Medulla oblongata (tissue), 1 donor: ENCODE measurements at regions not wholly inside any gene's neighbourhood (a gene's known extent, or its start where the extent isn't known, plus 50 kb on each side); places are given as distances from the start of the nearest gene placed in this dataset.
"Not testable (repeated sequence)": the region's sequence is repeated elsewhere in the genome, so short reads cannot be mapped to it uniquely, and the experiment has no call there.

ENCODE experiments used
- DNase-seq: peaks from one replicate; pipeline ENCODE4 v3.0.0-alpha.2; 2015; ENCODE audit errors: extremely low spot score

DNA sequence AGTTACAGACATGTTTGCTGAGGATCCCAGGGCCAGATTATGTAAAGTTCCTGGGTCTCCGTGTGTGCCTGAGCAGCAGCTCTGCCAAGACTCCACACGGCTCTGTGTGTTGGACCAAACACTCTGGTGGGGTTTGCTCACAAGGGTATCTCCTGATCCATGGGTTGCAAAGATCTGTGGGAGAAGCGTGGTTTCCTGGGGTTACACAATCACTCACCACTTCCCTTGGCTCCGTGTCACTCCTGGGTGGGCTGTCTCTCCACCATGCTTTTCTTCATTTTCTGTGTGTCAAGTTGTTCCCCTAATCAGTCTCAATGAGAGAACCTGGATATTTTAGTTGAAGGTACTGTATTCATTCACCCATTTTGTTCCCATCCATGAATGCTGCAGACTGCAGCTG, 1088.8 kb downstream of the FSCB start:
- no peak for DNase-seq

DNA sequence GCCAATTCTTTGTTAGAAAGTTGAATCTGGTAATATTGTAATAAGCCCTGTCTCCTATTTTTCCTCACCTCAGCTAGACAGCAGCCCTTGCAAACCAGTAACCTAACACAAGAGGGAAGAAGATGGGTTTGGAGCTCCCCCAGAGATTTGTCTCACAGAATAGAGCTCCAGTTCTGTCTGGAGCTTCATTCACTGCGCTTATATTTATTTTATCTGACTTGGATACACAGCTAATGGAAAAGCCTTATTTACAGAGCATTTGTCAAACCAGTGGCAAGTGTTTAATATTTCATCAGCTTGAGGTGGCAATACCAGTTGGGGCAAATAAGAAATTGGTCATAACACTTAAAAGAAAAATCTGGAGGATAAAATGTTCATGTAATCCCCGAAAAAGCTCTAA, 1094.0 kb downstream of the FSCB start:
- DNase-seq = no peak

DNA sequence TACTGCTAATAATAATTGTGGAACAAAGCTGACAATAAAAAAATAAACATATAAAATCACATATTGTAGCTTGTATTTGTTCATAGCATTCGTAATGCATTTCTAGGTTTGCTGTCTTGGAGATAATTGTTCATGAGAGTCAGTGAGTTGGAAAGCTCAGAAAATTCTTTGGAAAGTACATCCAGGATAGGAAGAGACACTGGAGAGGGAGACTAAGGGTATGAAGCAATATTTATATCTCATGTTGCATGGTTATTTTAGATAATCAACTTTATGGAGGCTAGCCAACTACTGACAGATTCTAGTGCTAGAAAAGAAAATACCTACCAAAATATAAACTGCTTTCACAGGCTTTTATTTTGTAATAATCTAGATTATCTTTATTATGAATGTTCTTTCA, 1095.2 kb downstream of the FSCB start:
- DNase-seq = no peak

DNA sequence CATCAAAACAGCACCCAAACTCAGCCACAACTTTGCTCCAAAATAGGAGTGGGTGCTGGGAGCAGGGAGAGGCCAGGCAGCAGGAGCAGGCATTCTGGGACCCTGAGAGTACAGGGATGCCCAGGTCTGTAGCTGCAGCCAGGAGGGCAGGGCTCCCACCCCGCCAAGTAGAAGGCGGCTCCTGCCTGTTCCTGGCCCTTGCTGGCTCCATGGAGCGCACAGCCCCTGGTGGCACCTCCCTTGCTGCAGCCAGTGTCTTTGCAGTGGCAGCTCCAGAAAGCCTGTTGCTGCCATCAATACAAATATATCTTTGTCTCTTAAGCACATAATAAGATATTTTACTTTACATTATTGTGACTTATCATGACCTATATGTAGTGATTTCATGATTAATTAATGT, 1096.5 kb downstream of the FSCB start:
- DNase-seq = no peak

DNA sequence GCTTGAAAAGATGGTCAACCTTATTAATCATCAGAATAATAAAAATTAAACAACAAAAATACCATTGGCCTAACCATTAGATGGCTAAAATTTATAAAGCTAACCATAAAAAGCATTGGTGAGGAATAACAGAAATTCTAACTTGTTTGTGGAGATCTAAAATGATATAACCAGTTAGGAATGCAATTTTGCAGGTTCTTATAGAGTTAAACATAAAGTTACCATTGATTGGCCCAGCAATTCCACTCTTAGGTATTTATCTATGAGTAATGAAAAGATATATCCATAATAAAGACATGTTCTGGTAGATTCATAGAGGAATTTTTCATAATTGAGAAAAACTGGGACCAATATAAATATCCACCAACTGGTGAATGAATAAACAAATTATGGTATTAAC, 1098.6 kb downstream of the FSCB start:
- no peak for DNase-seq

GRCh38 chr14:43407706-43408105, 1099.4 kb downstream of the FSCB start:
- no peak for DNase-seq

DNA sequence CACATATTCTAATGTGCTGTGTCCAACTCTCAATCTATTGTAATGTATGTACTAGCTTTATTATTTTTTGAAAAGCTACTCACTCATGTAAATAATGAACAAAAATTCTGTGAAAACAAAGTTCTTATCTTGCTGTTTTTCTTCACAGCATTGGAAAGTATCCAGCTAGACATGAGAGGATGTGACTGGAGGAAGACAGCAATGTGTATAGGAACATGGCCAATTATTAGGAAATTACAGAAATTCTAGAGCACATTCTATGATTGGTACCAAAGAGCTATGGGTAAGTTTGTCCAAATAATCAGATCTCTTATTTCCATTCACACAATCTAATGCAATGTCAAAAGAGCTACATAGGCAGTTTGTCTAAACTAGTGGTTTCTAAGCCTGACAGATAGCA, 1100.2 kb downstream of the FSCB start:
- no peak for DNase-seq

DNA sequence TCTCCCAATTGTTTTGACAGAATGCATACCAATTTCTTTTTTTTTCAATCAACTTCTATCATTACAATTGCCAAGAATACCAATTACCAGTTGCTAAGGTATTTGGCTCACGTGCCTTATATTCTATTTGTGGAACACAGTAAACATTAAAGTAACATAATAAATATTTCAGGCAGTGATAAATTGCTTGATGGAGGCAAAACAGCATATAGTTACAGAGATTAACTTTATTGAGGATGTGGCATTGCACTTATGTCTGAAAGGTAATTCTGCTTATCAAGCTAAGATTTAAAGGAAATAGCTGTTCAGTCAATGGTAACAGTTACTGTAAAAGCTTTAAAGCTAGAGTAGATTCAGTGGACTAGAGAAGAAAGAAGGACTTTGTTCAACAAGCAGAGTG, 1107.8 kb downstream of the FSCB start:
- no peak for DNase-seq

GRCh38 chr14:43370565-43370896, 1136.6 kb downstream of the FSCB start:
- not testable (repeated sequence) for DNase-seq

DNA sequence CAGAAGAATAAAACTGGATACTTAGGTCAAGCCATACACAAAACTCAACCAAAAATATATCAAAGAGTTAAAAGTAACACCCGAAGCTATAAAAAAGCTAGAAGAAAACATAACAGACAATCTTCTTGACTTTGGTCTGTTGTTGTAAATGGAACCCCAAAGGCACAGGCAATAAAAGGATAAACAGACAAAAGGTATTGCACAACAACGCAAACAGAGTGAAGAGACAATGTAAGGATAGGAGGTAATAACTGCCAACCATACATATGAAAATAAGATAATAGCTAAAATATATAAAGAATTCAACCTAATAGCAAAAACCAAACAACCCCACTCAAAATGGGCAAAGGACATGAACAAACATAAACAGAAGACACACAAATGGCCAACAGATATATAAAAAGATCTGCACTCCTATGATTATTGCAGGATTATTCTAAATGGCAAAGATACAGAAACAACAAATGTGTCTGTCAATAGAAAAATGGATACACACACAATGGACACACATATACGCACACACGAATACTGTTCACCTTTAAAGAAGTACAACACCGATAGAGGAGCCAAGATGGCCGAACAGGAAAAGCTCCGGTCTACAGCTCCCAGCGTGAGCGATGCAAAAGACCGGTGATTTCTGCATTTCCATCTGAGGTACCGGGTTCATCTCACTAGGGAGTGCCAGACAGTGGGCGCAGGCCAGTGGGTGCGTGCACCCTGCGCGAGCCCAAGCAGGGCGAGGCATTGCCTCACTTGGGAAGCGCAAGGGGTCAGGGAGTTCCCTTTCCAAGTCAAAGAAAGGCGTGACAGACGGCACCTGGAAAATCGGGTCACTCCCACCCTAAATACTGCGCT, 1137.1 kb downstream of the FSCB start:
- DNase-seq = no peak

- DNase-seq = no peak
These were observed 1144.5 kb downstream of the FSCB start for GRCh38 chr14:43362586-43362985.

GRCh38 chr14:43361751-43362150, 1145.3 kb downstream of the FSCB start:
- no peak for DNase-seq

DNA sequence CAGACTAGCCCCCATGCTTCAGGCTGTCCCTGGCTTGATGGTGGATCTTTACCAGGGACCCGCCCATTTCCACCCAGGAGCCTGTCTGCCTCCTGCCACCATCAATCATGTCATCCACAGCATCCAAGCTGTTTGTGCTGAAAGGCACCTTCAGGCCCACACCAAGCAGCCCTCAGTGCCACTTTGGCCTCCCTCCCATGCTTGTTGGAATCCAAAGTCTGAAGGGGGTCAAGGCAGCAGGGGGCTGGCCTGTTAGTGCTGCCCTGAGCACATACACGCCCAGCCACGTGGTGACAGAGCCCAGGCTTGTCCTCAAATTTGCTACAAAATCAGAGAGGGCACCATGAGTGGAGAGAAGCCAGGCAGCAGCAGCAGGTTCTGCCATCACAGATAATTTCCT, 1146.8 kb downstream of the FSCB start:
- DNase-seq = no peak

- DNase-seq = no peak
These were observed 1147.8 kb downstream of the FSCB start for GRCh38 chr14:43359317-43359716.

- DNase-seq = no peak
These were observed 1150.0 kb downstream of the FSCB start for GRCh38 chr14:43356979-43357545.

- DNase-seq = no peak
These were observed 1150.7 kb downstream of the FSCB start for GRCh38 chr14:43356382-43356781.

DNA sequence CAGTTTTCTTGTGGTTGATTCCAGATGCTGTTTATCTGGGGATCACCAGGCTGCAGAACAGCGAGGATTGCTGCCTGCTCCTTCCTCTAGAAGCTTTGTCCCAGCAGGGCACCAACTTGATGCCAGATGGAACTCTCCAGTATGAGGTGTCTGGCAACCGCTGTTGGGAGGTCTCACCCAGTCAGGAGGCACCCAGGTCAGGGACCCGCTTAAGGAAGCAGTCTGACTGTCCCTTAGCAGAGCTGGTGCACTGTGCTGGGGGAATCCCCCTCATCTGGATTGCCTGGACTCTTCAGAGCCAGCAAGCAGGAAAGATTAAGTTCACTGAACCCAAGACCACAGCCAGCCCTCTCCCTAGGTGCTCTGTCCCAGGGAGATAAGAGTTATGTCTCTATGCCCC, 1165.2 kb downstream of the FSCB start:
- no peak for DNase-seq

GRCh38 chr14:43338713-43339112, 1168.4 kb downstream of the FSCB start:
- no peak for DNase-seq

DNA sequence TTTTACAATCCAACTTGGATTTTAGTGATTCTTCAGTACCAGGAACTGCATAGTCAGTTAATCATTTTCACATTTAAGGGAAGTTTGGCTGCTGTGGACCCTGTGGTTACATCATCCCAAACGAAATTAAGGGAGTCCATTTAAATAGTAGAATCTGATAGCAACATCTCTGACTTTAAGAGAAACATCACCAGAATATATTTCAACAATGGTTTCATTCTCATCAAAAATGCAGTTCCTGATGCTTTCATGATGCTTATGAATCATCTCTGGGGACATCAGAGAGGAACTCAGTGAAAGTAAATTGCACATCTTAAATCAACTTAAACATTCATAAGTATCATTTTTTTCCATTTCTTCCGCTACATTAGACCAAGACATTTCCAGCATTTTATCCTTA, 1170.7 kb downstream of the FSCB start:
- DNase-seq = no peak

- DNase-seq = not testable (repeated sequence)
These were observed 1180.3 kb downstream of the FSCB start for GRCh38 chr14:43326501-43327407.

DNA sequence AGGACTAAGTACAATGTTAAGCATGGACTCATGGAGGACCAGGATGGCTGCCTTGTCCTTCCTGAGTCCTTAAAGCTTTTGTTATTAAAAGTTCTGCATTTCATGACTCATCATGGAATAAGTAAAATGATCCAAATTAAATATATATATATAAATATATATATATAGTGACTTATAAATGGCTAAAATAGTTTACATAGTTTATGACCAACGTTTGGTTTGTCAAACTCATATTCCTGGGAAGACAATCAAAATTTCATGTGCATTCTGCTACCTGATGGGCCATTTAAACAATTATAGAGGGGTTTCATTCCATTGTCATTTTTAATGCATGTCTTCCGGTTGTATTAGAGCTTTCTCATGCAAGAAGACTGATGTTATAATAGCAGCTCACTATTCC, 1190.7 kb downstream of the FSCB start:
- DNase-seq = no peak

DNA sequence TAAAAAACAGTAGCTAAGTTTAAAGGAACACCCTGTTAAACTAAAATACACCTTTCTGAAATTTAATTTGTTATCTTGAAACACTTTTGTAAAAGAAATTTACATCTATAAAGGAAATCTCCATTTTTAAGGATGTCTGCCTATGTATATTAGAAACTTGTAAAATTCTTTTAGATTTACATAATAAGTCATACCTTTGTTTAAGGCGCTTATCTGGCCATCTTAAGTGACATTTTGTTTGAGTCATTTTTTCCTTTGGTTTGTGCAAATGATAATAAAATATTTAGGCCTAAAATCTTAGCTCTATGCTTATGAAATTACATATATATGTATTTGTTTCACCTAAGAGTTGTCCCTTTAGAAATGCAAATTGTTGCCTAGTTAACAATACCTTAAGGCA, 1193.4 kb downstream of the FSCB start:
- no peak for DNase-seq
